Stimulated activated naive CD8-positive, alpha-beta T cell treated with anti-CD3 and anti-CD28 coated beads, Interleukin-15, Interleukin-2, amounts not matched to agents 100 ng/mL and 50 ng/mL, for 24 hours (primary cell): ENCODE measurements at regions not wholly inside any gene's neighbourhood (a gene's known extent, or its start where the extent isn't known, plus 50 kb on each side); places are given as distances from the start of the nearest gene placed in this dataset.

Experiments used
- H3K27ac Mint-ChIP-seq: one replicate; pipeline ENCODE4 v1.8.0; 2021; ENCODE audit warnings: mild to moderate bottlenecking, mixed read lengths
- H3K27me3 Mint-ChIP-seq: one replicate; pipeline ENCODE4 v1.8.0; 2021; ENCODE audit warnings: mixed read lengths
- H3K36me3 Mint-ChIP-seq: one replicate; pipeline ENCODE4 v1.8.0; 2021; ENCODE audit warnings: low read depth, mixed read lengths
- H3K4me1 Mint-ChIP-seq: one replicate; pipeline ENCODE4 v1.8.0; 2021; ENCODE audit warnings: low read depth, mixed read lengths
- H3K4me3 Mint-ChIP-seq: one replicate; pipeline ENCODE4 v1.8.0; 2021; ENCODE audit warnings: mild to moderate bottlenecking, mixed read lengths
- H3K9me3 Mint-ChIP-seq: one replicate; pipeline ENCODE4 v1.8.0; 2021; ENCODE audit warnings: mixed read lengths

- H3K4me1 Mint-ChIP-seq, result no peaks in the 10 kb centered on the region
- peaks cover 3% of the 10 kb centered on the region for H3K27me3 Mint-ChIP-seq
- H3K4me3 Mint-ChIP-seq, result no peak overlapping the region
- H3K36me3 Mint-ChIP-seq, result no peaks in the 10 kb centered on the region
- no peaks in the 10 kb centered on the region for H3K9me3 Mint-ChIP-seq
- H3K27ac Mint-ChIP-seq, result no peak overlapping the region
These were observed 82.3 kb downstream of the MYCN start for GRCh38 chr2:16022548-16023240.

DNA sequence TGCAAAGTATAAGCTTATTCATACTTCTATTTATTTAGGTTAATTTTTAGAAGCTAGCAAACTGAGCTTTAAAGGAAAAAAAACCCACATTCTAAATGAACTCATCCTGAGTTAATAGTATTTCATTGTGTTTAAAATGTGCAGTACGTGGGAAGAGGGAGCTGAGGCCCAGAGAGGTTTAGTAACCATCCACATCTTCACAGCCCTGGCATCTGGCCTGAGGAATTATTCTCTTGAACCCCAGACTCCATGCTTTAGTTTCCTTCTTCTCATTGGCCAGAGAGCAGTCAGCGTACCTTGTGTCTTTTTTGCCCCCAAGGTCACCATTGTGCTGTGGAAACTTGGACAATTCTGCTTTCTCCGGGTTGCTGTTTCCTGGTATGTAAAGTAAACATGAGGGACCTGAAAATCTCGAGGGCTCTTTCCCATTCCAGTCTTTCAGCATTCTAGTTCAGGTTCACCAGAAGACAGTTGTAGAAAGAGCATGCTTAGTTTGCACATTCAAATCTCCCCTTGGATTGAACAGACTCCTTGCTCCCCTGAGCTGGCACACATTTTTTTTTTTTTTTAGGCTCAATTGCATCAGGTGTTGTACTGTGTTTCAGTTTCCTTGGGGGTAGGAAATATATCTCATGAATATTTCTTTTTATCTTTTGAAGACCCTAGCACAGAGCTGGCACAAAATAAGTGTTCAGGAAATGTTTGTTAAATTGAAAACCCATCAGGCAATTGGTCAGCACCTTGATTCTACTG, 81.4 kb downstream of the MYCN start:
- Mint-ChIP-seq H3K4me1 (no peaks in the 10 kb centered on the region), H3K27me3 (peaks cover 3% of the 10 kb centered on the region)

GRCh38 chr2:16020389-16021008, 80.1 kb downstream of the MYCN start:
- Mint-ChIP-seq H3K9me3 (no peaks in the 10 kb centered on the region), H3K27ac (no peak overlapping the region), H3K4me1 (no peaks in the 10 kb centered on the region), H3K27me3 (peaks cover 11% of the 10 kb centered on the region), H3K36me3 (no peaks in the 10 kb centered on the region), H3K4me3 (no peak overlapping the region)

More for the DNA sequence above, 81.4 kb downstream of the MYCN start:
- no peaks in the 10 kb centered on the region for H3K9me3 Mint-ChIP-seq
- H3K27ac Mint-ChIP-seq, result no peak overlapping the region
- no peak overlapping the region for H3K4me3 Mint-ChIP-seq
- H3K36me3 Mint-ChIP-seq, result no peaks in the 10 kb centered on the region

- Mint-ChIP-seq H3K36me3 (no peaks in the 10 kb centered on the region), H3K9me3 (no peaks in the 10 kb centered on the region), H3K4me1 (no peaks in the 10 kb centered on the region), H3K4me3 (no peak overlapping the region), H3K27ac (no peak overlapping the region), H3K27me3 (peaks cover 16% of the 10 kb centered on the region)
These were observed 79.4 kb downstream of the MYCN start for GRCh38 chr2:16019617-16020351.

DNA sequence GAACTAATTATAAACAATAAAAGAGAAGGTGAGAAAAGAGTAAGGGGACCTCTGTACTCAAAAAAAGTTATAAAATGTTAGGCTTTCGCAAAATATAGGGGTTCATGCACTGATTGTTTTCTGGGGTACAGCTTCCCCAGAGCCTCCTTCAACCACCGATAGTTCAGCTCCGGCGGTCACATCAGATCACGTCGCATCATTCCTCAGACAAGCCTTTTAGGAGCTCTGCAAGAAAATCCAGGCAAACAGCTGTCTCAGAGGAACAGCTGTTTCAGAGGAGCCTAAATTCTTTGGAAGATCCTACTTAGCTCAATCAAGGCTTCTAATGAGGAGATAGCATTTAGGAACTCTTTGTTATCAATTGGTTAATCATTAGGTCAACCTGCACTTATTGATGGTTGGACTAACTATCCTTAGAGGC, 78.7 kb downstream of the MYCN start:
- H3K4me1 Mint-ChIP-seq, result no peaks in the 10 kb centered on the region
- peaks cover 23% of the 10 kb centered on the region for H3K27me3 Mint-ChIP-seq
- H3K4me3 Mint-ChIP-seq, result no peak overlapping the region
- H3K9me3 Mint-ChIP-seq, result no peaks in the 10 kb centered on the region
- no peaks in the 10 kb centered on the region for H3K36me3 Mint-ChIP-seq
- no peak overlapping the region for H3K27ac Mint-ChIP-seq

DNA sequence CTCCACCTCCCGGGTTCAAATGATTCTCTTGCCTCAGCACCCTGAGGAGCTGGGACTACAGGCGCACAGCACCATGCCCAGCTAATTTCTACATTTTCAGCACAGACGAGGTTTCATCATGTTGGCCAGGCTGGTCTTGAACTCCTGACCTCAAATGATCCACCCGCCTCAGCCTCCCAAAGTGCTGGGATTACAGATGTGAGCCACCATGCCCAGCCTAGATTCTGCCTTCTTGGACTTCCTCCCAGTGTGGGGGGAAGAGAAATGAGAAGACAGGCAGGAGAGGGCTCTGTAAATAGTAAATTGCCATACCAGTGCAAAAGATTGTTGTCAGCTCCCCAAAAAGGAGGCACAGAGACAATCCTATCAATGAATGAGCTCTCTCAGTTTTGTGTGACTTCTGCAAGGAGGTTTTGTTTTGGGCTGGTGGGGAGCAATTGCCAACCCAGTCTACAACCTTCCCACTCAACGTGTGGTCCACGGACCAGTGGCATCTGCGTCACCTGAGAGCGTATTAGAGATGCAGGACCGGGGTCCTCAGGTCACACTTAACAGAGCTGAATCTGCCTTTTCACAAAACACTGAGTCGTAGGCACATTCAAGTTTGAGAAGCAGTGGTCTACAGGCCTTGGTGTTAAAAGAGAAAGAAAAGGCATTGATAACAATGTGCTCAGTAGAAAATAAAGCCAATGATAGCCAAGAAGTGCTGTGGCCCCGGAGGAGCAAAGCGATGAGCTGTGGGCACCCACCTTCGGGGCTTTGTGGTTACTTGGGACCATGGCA, 78.1 kb downstream of the MYCN start:
- H3K27ac Mint-ChIP-seq, result no peak overlapping the region
- H3K4me3 Mint-ChIP-seq, result no peak overlapping the region
- H3K4me1 Mint-ChIP-seq, result peaks cover 2% of the 10 kb centered on the region
- H3K9me3 Mint-ChIP-seq, result no peaks in the 10 kb centered on the region
- peaks cover 27% of the 10 kb centered on the region for H3K27me3 Mint-ChIP-seq
- no peaks in the 10 kb centered on the region for H3K36me3 Mint-ChIP-seq

DNA sequence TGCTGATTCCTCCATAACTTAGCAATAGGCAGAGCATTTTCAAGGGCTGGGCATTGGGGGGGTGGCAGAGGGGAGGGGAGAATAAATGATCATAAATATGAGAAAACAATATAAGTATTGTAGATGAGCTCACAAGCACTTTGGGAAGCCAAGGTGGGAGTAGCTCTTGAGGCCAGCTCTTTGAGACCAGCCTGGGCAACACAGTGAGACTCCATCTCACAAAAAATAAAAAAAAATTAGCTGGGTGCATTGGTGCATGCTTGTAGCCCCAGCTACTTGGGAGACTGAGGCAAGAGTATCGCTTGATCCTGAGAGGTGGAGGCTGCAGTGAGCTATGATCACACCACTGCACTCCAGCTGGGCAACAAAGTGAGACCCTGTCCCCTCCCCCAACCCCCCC, 75.9 kb downstream of the MYCN start:
- H3K9me3 Mint-ChIP-seq, result no peaks in the 10 kb centered on the region
- H3K4me3 Mint-ChIP-seq, result no peak overlapping the region
- H3K36me3 Mint-ChIP-seq, result no peaks in the 10 kb centered on the region
- peaks cover 32% of the 10 kb centered on the region for H3K27me3 Mint-ChIP-seq
- no peak overlapping the region for H3K27ac Mint-ChIP-seq
- peaks cover 4% of the 10 kb centered on the region for H3K4me1 Mint-ChIP-seq

DNA sequence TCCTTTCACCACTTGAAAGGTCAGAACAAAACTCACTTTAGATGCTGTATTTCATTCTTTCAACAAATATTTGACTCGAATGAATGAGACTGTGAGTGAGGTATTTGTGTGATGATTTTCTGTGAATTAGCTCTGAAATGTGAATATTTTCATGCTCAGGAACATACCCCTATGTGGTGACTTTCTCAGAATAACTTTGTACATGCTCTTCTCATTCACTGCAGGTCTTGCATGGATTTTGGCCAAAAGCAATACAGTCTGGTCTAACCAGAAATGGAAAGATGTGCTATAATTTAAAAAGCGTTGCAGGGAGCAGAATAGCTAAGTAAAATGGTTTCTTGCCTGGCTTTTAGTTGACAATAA, 75.5 kb downstream of the MYCN start:
- H3K36me3 Mint-ChIP-seq, result no peaks in the 10 kb centered on the region
- H3K4me3 Mint-ChIP-seq, result no peak overlapping the region
- H3K27ac Mint-ChIP-seq, result no peak overlapping the region
- H3K9me3 Mint-ChIP-seq, result no peaks in the 10 kb centered on the region
- H3K4me1 Mint-ChIP-seq, result peaks cover 4% of the 10 kb centered on the region
- peaks cover 32% of the 10 kb centered on the region for H3K27me3 Mint-ChIP-seq

DNA sequence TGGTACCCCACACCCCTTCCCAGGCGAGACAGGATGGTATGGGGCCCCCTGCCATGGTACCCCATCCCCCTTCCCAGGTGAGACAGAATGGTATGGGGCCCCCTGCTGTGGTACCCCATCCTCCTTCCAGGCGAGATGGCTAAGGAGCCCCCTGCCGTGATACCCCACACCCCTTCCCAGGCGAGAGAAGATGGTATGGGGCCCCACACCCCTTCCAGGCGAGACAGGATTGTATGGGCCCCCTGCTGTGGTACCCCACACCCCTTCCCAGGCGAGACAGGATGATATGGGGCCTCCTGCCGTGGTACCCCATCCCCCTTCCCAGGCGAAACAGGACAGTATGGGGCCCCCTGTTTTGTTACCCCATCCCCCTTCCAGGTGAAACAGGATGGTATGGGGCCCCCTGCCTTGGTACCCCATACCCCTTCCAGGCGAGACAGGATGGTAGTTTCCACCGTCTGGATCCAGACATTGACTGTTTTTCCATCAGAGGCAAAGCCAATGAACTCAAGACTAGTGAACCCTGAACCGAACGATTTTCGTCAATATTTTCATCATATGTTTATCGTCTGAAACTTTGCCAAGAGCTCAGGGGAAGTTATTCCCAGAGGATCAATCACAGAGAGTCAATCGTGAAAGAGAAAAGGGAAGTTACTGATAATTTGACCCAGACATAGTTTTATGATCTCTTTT, 75.0 kb downstream of the MYCN start:
- no peak overlapping the region for H3K27ac Mint-ChIP-seq
- H3K4me3 Mint-ChIP-seq, result no peak overlapping the region
- peaks cover 32% of the 10 kb centered on the region for H3K27me3 Mint-ChIP-seq
- H3K9me3 Mint-ChIP-seq, result no peaks in the 10 kb centered on the region
- H3K36me3 Mint-ChIP-seq, result no peaks in the 10 kb centered on the region
- peaks cover 4% of the 10 kb centered on the region for H3K4me1 Mint-ChIP-seq

DNA sequence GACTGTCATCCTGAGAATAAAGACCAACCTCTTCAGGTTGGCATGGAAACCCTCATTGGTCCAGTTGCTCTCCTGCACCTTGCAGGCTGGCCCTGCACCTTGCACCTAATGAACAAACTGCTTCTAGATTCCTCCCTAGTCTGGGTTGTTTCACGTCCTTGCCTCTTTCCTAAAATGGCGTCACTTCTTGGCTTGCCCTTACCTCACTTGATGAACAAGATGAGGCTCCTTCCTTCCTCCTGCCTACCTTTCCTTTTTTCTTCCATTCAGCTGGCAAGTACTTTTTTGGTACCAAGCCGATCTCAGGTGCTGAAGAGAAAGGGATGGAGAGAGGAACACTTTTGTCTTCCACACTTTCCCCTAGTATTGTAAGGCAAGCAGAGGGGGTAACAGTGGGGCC, 74.5 kb downstream of the MYCN start:
- no peak overlapping the region for H3K4me3 Mint-ChIP-seq

GRCh38 chr2:16014041-16014787, 73.9 kb downstream of the MYCN start:
- H3K27me3 Mint-ChIP-seq, result peaks cover 32% of the 10 kb centered on the region
- no peak overlapping the region for H3K4me3 Mint-ChIP-seq
- H3K9me3 Mint-ChIP-seq, result no peaks in the 10 kb centered on the region
- H3K4me1 Mint-ChIP-seq, result peaks cover 4% of the 10 kb centered on the region
- no peak overlapping the region for H3K27ac Mint-ChIP-seq
- no peaks in the 10 kb centered on the region for H3K36me3 Mint-ChIP-seq

More for the DNA sequence above, 74.5 kb downstream of the MYCN start:
- Mint-ChIP-seq H3K36me3 (no peaks in the 10 kb centered on the region), H3K27ac (no peak overlapping the region), H3K4me1 (peaks cover 4% of the 10 kb centered on the region), H3K27me3 (peaks cover 32% of the 10 kb centered on the region), H3K9me3 (no peaks in the 10 kb centered on the region)

GRCh38 chr2:16013359-16013911, 73.1 kb downstream of the MYCN start:
- peaks cover 4% of the 10 kb centered on the region for H3K4me1 Mint-ChIP-seq
- no peaks in the 10 kb centered on the region for H3K36me3 Mint-ChIP-seq
- H3K27ac Mint-ChIP-seq, result no peak overlapping the region
- no peak overlapping the region for H3K4me3 Mint-ChIP-seq
- no peaks in the 10 kb centered on the region for H3K9me3 Mint-ChIP-seq
- peaks cover 32% of the 10 kb centered on the region for H3K27me3 Mint-ChIP-seq

- no peaks in the 10 kb centered on the region for H3K9me3 Mint-ChIP-seq
- H3K4me1 Mint-ChIP-seq, result peaks cover 4% of the 10 kb centered on the region
- H3K4me3 Mint-ChIP-seq, result no peak overlapping the region
- peaks cover 32% of the 10 kb centered on the region for H3K27me3 Mint-ChIP-seq
- H3K27ac Mint-ChIP-seq, result no peak overlapping the region
- H3K36me3 Mint-ChIP-seq, result no peaks in the 10 kb centered on the region
These were observed 72.4 kb downstream of the MYCN start for GRCh38 chr2:16012626-16013358.
